HL-60 (cell line): ENCODE measurements at regions not wholly inside any gene's neighbourhood (a gene's known extent, or its start where the extent isn't known, plus 50 kb on each side); places are given as distances from the start of the nearest gene placed in this dataset.

ENCODE experiments used
- CTCF ChIP-seq: IDR thresholded peaks from one replicate; pipeline ENCODE4 v1.5.1; 2011; ENCODE audit warnings: low read length, control low read depth, inconsistent platforms; ENCODE audit not compliant: insufficient read depth
- GABPA ChIP-seq: IDR thresholded peaks from 2 replicates; pipeline ENCODE4 v1.6.1; 2012; ENCODE audit warnings: low read depth
- POLR2AphosphoS5 ChIP-seq: IDR thresholded peaks from 2 replicates; pipeline ENCODE4 v1.6.1; 2012; ENCODE audit warnings: low read depth

- TF ChIP-seq POLR2AphosphoS5 (no peak), CTCF (no peak), GABPA (no peak)
Measured at GRCh38 chr5:64108674-64109073, 57.0 kb upstream of the RNF180 start.
